GM12864 (cell line): ENCODE measurements at regions not wholly inside any gene's neighbourhood (a gene's known extent, or its start where the extent isn't known, plus 50 kb on each side); places are given as distances from the start of the nearest gene placed in this dataset.

Experiments used
- DNase-seq: peaks from one replicate; pipeline ENCODE4 v3.0.0-alpha.2; 2011; ENCODE audit warnings: low read depth
- H3K4me3 ChIP-seq: 2 replicates; pipeline ENCODE4 v1.5.1; 2011; ENCODE audit warnings: mild to moderate bottlenecking, low read depth, low read length, control low read depth
- CTCF ChIP-seq: IDR thresholded peaks from 2 replicates; pipeline ENCODE4 v1.5.1; 2011; ENCODE audit warnings: low read depth, mild to moderate bottlenecking, moderate library complexity, low read length, control low read depth, inconsistent platforms; ENCODE audit errors: missing control alignments

DNA sequence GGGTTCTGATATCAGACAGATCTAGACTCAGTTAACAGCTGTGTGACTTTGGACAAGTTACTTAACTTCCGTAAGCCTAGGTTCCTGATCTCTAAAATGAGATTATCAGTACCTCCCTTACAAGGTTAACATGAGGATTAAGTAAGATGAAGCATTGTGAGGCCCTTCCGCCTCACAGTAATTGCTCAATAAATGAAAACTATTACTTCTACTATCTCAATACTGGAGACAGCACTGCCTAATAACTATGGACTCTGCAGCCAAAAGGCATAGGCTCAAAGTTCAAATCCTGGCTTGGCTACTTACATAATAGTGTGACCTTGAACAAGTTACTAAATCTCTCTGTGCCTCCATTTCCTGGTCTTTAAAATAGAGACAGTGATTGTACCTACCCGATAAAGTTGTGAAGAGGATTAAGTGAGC lies 82.0 kb upstream of the ATP11B start:
- DNase-seq: no peak
- TF ChIP-seq CTCF: no peak
- no peak overlapping the region for H3K4me3 ChIP-seq

GRCh38 chr3:182711853-182712252 lies 81.5 kb upstream of the ATP11B start:
- no peak overlapping the region for H3K4me3 ChIP-seq
- TF ChIP-seq CTCF: no peak
- DNase-seq: no peak

DNA sequence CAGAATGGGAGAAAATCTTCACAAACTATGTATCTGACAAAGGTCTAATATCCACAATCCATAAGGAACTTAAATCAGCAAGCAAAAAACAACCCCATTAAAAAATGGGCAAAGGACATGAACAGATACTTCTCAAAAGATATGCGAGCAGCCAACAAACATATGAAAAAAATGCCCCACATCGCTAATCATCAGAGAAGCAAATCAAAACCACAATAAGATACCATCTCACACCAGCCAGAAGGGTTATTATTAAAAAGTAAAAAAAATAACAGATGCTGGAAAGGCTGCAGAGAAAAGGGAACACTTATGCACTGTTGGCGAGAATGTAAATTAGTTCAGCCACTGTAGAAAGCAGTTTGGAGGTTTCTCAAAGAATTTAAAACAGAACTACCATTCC lies 80.2 kb upstream of the ATP11B start:
- no peak for TF ChIP-seq CTCF
- H3K4me3 ChIP-seq: no peak overlapping the region
- DNase-seq: no peak

- peak; percentile 57 for TF ChIP-seq CTCF
- no peak for DNase-seq
Observed at GRCh38 chr3:182713743-182714517, 79.4 kb upstream of the ATP11B start.

GRCh38 chr3:182715006-182715405 lies 78.3 kb upstream of the ATP11B start:
- no peak for TF ChIP-seq CTCF
- no peak overlapping the region for H3K4me3 ChIP-seq
- no peak for DNase-seq

More at GRCh38 chr3:182713743-182714517, 79.4 kb upstream of the ATP11B start:
- no peak overlapping the region for H3K4me3 ChIP-seq

DNA sequence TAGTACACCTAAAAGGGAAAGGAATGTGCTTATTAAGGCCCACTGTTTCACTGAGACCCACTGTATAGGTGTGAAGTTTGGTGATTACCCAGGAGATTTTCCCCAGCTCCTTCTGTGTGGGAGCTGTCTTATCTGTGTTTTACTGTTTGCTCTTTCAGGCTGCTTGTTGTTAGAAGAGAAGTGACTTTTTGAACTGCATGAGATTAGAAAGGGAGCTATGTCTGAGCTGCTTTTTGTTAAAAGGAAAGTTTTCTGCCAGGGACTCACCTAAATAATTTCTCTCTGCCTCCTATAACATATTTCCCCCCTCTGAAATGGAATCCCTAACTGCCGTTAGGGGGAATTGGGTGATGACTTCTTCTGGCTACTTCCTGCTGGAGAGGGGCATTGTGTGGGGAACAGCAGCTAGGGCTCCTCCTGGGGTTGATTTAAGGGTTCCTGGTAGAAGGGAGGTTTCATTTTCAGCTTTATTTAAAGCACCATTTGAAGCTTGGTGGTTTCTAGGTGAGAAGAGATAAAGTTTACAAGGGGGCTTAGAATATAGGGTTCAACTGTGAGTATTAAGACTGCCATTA lies 77.1 kb upstream of the ATP11B start:
- DNase-seq: no peak
- TF ChIP-seq CTCF: no peak
- no peak overlapping the region; the same call in 1 of the 2 replicates for H3K4me3 ChIP-seq
